HepG2 (cell line): ENCODE measurements at regions not wholly inside any gene's neighbourhood (a gene's known extent, or its start where the extent isn't known, plus 50 kb on each side); places are given as distances from the start of the nearest gene placed in this dataset.

Experiments used
- KLF13 ChIP-seq: sonication (generic); formaldehyde crosslinking; IDR thresholded peaks from 2 replicates; pipeline ENCODE4 v1.4.0; 2020; ENCODE audit warnings: mild to moderate bottlenecking, missing genetic modification reagents
- MAFK ChIP-seq, 2 experiments: IDR thresholded peaks in 1 of 2; conservative IDR thresholded peaks in 1 of 2; 2 replicates each; pipeline ENCODE4 v1.6.1; 2011; ENCODE audit warnings: improper control_type of control experiment in 2 of 2, low read length in 2 of 2
- TCF12 ChIP-seq, 2 experiments: fragments of 450-650 bp in 1 of 2; sonication (generic) in 1 of 2; formaldehyde crosslinking in 1 of 2; IDR thresholded peaks; 2 replicates each; pipeline versions ENCODE4 v1.6.1 to v1.8.0; 2017 to 2022; ENCODE audit warnings: antibody characterized with exemption in 1 of 2, mild to moderate bottlenecking in 1 of 2, missing genetic modification reagents in 1 of 2, moderate library complexity in 1 of 2
- ZBTB42 ChIP-seq: sonication (generic); formaldehyde crosslinking; IDR thresholded peaks from 2 replicates; pipeline ENCODE4 v1.5.0; 2020; ENCODE audit warnings: mild to moderate bottlenecking, missing genetic modification reagents
- ZNF335 ChIP-seq: sonication (generic); formaldehyde crosslinking; IDR thresholded peaks from 2 replicates; pipeline ENCODE4 v1.4.0; 2020; ENCODE audit warnings: missing genetic modification reagents
- ZNF614 ChIP-seq: IDR thresholded peaks from 2 replicates; pipeline ENCODE4 v1.6.1; 2018; ENCODE audit warnings: missing biosample characterization, missing genetic modification reagents, inconsistent platforms, borderline replicate concordance
- TF ChIP-seq, protein P1 (sequence below): sonication (generic); formaldehyde crosslinking; IDR thresholded peaks from 2 replicates; pipeline ENCODE4 v1.9.0; 2021; ENCODE audit warnings: missing genetic modification reagents, borderline replicate concordance
- TF ChIP-seq, protein P2 (sequence below): sonication (generic); formaldehyde crosslinking; IDR thresholded peaks from 2 replicates; pipeline ENCODE4 v1.4.0; 2020; ENCODE audit warnings: missing genetic modification reagents
- TF ChIP-seq, protein P3 (sequence below): IDR thresholded peaks from 2 replicates; pipeline ENCODE4 v1.6.1; 2016
- TF ChIP-seq, protein P4 (sequence below): IDR thresholded peaks from 2 replicates; pipeline ENCODE4 v1.6.1; 2012; ENCODE audit warnings: inconsistent platforms
- TF ChIP-seq, protein P5 (sequence below): sonication (generic); formaldehyde crosslinking; conservative IDR thresholded peaks from 2 replicates; pipeline ENCODE4 v1.4.0; 2020; ENCODE audit warnings: mild to moderate bottlenecking, missing genetic modification reagents, moderate library complexity
- TF ChIP-seq, protein P6 (sequence below), 2 experiments: sonication (generic) in 1 of 2; formaldehyde crosslinking in 1 of 2; IDR thresholded peaks; 2 replicates each; pipeline versions ENCODE4 v1.5.1 to v1.6.1; 2011 to 2020; ENCODE audit warnings: borderline replicate concordance in 1 of 2, low read depth in 1 of 2, low read length in 1 of 2, mild to moderate bottlenecking in 1 of 2, missing genetic modification reagents in 1 of 2, moderate library complexity in 1 of 2

DNA sequence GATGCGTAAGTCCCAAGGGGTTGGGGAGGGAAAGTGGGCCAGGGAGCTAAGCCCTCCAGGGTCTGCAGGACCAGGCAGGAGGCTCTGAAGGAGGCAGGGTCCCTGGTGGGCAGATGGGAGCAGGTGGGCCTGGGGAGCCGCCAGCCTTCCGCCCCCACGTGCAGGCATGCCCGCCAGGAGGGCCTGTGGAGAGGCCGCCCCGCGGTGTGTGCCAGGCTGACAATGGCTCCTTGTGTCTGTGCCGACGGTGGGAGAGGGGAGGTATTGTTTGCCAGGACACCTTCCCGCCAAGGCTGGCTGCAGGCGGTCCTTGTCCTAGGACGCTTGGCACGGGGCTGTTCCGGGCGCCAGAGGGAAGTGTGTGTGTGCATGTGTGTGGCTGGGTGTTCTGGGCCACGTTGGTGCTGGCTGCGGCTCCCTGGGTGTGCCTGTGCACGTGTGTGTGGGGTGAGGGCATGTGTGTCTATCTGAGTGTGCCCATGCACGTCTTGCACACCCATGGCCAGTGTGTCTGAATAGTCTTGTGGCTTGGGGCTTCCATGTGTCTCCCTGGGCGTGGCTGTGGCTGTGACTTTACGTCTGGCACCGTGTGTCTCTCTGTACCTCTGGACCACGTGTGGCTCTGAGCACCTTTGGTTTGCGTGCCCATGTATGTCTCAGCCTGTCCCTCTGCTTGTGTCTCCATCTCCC, 153.0 kb downstream of the CEBPB start (continued):
- TF ChIP-seq ZNF335 (peak; percentile 19; the same call in 1 of the 2 replicates), KLF13 (CRISPR knock-in tag) (no peak), TCF12 (IDR thresholded peaks at IDR 0.05) (no peak), TCF12 (CRISPR knock-in tag; IDR thresholded peaks at IDR 0.05) (no peak), ZBTB42 (CRISPR knock-in tag) (no peak), MAFK (conservative IDR thresholded peaks at IDR 0.05 in 1 of 2, IDR thresholded peaks at IDR 0.05 in 1 of 2; ENCODE audit: low read length in 2 of 2) (no peak), ZNF614 (CRISPR knock-in tag) (no peak)
- TF ChIP-seq, protein P1, sequence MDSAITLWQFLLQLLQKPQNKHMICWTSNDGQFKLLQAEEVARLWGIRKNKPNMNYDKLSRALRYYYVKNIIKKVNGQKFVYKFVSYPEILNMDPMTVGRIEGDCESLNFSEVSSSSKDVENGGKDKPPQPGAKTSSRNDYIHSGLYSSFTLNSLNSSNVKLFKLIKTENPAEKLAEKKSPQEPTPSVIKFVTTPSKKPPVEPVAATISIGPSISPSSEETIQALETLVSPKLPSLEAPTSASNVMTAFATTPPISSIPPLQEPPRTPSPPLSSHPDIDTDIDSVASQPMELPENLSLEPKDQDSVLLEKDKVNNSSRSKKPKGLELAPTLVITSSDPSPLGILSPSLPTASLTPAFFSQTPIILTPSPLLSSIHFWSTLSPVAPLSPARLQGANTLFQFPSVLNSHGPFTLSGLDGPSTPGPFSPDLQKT (CRISPR knock-in tag) = no peak
- TF ChIP-seq, protein P2, sequence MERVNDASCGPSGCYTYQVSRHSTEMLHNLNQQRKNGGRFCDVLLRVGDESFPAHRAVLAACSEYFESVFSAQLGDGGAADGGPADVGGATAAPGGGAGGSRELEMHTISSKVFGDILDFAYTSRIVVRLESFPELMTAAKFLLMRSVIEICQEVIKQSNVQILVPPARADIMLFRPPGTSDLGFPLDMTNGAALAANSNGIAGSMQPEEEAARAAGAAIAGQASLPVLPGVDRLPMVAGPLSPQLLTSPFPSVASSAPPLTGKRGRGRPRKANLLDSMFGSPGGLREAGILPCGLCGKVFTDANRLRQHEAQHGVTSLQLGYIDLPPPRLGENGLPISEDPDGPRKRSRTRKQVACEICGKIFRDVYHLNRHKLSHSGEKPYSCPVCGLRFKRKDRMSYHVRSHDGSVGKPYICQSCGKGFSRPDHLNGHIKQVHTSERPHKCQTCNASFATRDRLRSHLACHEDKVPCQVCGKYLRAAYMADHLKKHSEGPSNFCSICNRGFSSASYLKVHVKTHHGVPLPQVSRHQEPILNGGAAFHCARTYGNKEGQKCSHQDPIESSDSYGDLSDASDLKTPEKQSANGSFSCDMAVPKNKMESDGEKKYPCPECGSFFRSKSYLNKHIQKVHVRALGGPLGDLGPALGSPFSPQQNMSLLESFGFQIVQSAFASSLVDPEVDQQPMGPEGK = peak; percentile 40; the same call in 1 of the 2 replicates
- TF ChIP-seq, protein P3, sequence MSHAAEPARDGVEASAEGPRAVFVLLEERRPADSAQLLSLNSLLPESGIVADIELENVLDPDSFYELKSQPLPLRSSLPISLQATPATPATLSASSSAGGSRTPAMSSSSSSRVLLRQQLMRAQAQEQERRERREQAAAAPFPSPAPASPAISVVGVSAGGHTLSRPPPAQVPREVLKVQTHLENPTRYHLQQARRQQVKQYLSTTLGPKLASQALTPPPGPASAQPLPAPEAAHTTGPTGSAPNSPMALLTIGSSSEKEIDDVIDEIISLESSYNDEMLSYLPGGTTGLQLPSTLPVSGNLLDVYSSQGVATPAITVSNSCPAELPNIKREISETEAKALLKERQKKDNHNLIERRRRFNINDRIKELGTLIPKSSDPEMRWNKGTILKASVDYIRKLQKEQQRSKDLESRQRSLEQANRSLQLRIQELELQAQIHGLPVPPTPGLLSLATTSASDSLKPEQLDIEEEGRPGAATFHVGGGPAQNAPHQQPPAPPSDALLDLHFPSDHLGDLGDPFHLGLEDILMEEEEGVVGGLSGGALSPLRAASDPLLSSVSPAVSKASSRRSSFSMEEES (CRISPR knock-in tag) = 0 out of 2 replicates have a peak, but pooled peaks have one; percentile 47
- TF ChIP-seq, protein P4, sequence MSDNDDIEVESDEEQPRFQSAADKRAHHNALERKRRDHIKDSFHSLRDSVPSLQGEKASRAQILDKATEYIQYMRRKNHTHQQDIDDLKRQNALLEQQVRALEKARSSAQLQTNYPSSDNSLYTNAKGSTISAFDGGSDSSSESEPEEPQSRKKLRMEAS = peak; percentile 18
- TF ChIP-seq, protein P5, sequence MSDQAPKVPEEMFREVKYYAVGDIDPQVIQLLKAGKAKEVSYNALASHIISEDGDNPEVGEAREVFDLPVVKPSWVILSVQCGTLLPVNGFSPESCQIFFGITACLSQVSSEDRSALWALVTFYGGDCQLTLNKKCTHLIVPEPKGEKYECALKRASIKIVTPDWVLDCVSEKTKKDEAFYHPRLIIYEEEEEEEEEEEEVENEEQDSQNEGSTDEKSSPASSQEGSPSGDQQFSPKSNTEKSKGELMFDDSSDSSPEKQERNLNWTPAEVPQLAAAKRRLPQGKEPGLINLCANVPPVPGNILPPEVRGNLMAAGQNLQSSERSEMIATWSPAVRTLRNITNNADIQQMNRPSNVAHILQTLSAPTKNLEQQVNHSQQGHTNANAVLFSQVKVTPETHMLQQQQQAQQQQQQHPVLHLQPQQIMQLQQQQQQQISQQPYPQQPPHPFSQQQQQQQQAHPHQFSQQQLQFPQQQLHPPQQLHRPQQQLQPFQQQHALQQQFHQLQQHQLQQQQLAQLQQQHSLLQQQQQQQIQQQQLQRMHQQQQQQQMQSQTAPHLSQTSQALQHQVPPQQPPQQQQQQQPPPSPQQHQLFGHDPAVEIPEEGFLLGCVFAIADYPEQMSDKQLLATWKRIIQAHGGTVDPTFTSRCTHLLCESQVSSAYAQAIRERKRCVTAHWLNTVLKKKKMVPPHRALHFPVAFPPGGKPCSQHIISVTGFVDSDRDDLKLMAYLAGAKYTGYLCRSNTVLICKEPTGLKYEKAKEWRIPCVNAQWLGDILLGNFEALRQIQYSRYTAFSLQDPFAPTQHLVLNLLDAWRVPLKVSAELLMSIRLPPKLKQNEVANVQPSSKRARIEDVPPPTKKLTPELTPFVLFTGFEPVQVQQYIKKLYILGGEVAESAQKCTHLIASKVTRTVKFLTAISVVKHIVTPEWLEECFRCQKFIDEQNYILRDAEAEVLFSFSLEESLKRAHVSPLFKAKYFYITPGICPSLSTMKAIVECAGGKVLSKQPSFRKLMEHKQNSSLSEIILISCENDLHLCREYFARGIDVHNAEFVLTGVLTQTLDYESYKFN (CRISPR knock-in tag) = 0 out of 2 replicates have a peak, but pooled peaks have one; percentile 13
- TF ChIP-seq, protein P6, sequence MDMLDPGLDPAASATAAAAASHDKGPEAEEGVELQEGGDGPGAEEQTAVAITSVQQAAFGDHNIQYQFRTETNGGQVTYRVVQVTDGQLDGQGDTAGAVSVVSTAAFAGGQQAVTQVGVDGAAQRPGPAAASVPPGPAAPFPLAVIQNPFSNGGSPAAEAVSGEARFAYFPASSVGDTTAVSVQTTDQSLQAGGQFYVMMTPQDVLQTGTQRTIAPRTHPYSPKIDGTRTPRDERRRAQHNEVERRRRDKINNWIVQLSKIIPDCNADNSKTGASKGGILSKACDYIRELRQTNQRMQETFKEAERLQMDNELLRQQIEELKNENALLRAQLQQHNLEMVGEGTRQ (IDR thresholded peaks at IDR 0.05; ENCODE audit: low read depth, low read length) = no peak
- TF ChIP-seq, protein P6 (CRISPR knock-in tag; IDR thresholded peaks at IDR 0.05; ENCODE audit: borderline replicate concordance) = no peak
